NCI-H187 (cell line): ENCODE measurements at regions not wholly inside any gene's neighbourhood (a gene's known extent, or its start where the extent isn't known, plus 50 kb on each side); places are given as distances from the start of the nearest gene placed in this dataset.
"Not testable (repeated sequence)": the region's sequence is repeated elsewhere in the genome, so short reads cannot be mapped to it uniquely, and the experiment has no call there.

Experiments
- DNase-seq, 2 experiments: peaks; one replicate each; lab custom pipeline; 2025; lab: John Stamatoyannopoulos, UW

- DNase-seq = no peak
Observed at GRCh38 chr1:221025956-221026355, 146.7 kb downstream of the HLX start.

DNA sequence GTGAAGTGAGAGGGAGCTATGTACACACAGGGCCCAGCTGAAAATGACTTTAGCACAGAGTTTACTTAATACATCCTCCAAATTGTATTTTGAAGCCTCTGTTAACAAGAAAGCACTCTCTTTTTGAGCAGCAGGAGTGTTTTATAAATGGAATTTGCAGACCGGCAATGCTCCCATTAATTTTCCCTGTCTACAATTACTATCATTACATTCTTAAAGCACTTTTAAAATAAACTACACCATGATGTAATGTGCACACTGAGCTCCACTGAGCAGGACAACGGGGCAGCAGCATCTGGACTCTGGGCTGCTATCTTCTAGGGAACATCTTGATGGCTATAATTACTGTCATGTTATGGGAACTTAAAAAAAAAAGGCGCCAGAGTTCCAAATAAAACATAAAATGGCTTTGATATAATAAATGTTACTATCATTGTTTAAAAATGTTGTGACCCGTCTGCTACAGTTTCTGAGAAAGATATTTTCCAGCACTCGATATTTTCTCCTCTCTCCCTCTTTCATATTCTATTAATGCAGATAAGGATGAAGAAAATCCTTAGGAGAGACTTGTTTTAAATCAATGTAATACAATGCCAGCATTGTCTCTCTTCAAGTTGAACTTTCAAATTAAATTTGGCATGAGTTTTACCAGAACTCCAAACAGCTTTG, 150.9 kb downstream of the HLX start:
- no peak for DNase-seq

GRCh38 chr1:221030990-221031389, 151.7 kb downstream of the HLX start:
- no peak for DNase-seq

- DNase-seq = no peak
Observed at GRCh38 chr1:221031458-221032203, 152.4 kb downstream of the HLX start.

GRCh38 chr1:221032204-221032585, 153.0 kb downstream of the HLX start:
- DNase-seq = no peak

DNA sequence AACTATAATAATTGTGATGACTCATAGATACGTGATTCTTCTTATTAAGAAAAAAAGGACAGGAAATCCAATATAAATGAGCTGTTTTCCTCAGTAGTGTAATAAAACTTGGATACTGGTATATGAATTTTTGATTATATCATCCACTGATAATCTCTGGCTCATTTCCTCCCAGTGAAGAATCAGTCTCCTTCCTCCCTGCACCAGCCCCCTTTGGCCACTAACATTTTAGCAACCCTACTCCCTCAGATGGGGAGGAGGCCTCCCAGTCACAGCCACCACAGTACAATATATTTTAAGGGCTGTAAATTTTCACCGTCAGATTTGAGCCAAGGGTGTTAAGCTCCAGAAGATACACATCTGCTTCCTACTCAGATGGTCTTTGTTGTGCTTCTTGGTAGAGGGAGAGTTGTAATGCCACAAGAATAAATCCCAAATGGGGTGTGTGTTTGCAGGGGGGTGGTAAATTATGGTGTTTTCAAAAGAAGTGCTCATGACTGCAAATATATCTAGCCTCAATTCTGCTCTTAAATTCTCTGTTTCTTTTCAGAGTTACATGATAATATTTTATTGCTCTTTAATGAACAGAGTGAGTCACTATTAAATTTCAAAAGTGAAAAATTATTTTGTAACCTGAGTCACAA, 153.5 kb downstream of the HLX start:
- no peak for DNase-seq

DNA sequence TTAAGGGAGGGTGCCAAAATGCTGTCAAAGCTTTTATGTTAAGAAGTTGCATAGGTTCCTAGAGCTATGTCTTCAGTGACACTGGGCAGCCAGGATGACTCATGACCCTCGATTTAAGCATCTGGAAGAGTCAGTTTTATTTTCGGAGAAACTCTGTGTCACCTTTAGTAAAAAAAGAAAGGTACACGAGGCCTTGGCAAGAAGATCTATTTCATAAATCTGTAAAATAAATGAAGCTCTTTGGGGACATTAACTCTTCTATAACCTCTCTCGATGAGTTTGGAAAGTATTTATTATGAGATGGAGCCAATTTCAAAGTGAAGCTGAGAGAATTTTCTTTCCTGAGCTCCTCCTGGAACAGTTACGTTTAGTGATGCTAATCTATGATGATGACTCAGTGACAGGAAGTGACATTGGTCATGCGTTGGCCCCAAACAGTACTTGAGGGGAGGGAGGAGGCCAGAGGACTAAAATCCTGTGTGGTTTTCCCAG, 156.5 kb downstream of the HLX start:
- no peak for DNase-seq

- no peak for DNase-seq
Observed at GRCh38 chr1:221039616-221040015, 160.4 kb downstream of the HLX start.

- no peak for DNase-seq
Observed at GRCh38 chr1:221040101-221040500, 160.9 kb downstream of the HLX start.

- DNase-seq = no peak
Observed at GRCh38 chr1:221040691-221041285, 161.5 kb downstream of the HLX start.

DNA sequence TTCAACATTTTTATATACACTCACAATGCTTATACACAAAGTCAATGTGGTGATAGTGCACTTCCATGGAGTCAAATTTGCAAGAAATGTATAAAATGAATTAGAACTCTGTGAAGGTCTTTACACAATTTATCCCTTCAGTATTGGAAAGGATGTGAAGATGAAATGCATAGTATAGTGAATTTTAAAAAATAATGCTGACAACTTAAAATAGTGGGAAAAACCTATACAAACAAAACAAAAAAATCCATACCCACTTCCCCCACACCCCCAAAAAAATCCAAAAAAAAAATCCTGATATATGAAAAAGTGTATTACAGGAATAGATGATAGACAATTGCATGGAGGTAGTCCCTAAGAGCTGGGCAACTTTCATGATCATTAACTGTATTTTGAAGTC, 165.3 kb downstream of the HLX start:
- no peak for DNase-seq

GRCh38 chr1:221045151-221045550, 165.9 kb downstream of the HLX start:
- no peak for DNase-seq

DNA sequence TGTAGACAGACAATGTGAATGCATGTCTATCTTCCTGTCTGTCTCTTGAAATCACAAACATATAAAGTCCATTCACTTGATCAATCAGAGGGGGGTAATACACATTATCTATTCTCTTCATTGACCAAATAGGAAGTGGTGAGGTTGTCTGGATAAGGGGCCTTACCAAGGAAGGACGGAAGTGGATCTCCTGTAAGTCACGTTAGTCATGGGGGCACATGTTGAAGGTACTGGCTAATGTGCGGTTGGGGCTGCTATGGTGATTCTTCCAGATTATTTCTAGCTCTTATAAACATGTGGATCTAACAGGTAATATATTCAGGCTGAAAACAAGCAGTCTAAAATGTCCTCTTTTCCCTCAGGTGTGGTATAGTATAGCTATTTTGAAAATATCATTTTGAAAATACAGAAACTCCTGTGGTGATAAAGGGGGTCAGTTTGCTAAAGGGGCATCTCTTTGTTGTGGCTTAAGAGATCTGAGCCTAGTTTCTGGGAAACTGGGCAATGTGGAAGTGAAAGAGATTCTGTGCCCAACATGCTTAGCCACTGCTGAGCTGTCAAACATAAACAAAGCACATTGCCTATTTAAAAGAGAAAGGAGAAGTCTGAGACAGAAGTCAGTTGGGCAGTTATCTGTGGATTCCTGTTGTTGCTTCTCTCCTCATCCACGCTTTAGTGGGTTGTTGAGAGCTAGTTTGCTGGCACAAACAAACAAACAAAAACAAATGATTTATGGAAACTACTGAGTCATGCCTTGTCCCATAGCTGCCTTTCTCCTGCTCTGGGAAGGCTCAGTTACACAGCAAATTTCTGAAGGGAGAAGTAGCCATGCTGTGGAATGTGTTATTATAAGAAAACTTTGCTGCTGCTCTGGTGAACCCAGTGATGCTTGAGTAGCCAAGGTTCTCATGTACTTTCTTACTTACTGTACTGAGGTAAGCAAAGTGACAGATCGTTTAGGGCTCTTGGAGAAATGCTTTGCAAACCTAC, 166.9 kb downstream of the HLX start:
- DNase-seq = no peak

- not testable (repeated sequence) for DNase-seq
Observed at GRCh38 chr1:221051391-221051790, 172.1 kb downstream of the HLX start.

DNA sequence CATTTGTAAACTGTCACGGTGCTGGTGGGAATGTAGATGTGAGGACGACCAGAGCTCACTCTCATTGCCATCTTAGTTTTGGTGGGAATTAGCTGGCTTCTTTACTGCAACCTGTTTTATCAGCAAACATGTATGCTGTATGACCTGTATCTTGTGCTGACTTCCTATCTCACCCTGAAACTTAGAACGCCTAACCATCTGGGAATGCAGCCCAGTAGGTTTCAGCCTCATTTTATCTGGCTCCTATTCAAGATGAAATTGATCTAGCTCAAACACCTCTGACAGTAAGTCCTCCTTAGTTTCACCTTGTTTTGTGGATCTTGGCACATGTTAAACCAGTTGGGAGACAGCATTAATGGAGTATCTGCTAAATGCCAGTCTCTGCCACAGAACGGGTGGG, 174.6 kb downstream of the HLX start:
- no peak for DNase-seq

DNA sequence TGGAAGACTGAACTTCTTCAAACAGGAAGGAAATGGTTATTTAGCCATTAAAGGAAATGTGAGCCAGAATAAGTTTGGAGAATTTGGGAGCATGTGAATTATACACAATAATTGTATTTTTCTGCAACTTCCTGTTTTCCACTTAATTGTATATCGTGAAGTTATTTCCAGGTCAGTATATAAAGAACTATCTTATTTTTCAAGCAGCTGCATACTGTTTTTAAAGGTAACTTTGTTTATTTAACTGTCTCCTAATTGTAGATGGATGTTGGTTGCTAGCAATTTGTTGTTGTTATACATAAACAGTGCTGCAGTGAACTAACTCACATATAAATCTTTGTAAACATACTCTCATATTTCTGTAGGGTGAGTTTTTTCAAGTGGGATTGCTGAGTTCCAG, 180.3 kb downstream of the HLX start:
- no peak for DNase-seq

GRCh38 chr1:221063651-221064050, 184.4 kb downstream of the HLX start:
- DNase-seq = no peak

GRCh38 chr1:221066351-221067001, 187.2 kb downstream of the HLX start:
- DNase-seq = no peak

DNA sequence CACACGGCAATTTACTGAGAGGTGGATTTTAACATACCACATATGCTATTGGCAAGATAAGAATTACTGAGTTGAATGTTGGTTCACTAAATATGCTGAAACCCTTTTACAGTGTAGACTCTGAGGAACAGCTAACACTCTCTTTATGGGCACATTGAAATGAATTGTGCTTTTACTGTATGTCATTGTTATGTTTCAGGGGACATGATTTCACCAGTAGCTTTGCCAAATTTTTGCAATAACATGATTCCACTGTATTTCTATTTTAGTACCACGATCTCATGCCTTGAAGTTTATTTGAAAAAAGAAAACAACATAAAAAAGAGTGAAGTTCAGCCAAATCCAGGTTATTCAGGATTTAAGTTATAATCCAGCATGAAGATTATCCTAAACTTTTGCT, 188.5 kb downstream of the HLX start:
- no peak for DNase-seq

DNA sequence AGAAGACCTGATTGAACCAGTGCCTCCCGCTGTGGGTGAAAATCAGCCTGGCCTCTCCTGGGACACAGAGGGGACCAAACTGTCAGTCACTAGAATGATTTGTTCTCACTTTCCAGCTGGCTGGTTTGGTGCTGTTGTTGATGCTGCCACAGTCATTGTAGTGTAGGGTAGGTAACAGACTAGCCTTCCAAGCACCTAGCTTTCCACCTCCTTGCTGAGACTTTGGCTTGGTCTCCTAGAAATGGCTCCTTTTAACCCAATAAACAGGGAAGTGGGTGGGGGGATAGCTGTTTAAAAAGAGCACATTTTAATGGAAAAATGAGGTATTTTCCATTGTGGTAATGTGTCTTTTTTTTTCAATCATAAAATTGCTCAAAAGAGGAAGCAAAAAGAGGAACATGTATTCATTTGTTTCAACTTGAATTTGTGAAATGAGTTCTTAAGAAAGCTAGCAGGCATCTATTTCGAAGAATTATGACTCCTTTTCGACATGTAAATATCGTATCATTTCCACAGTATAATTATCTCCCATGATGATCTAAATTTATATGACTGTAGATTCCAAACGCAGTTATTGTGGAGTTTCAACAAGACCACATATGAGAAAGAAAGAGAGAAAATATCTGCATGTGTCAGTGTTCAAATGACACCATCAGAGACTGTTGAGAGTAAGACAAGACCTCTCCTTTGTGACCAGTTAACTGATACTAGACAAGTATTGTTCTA, 190.1 kb downstream of the HLX start:
- no peak for DNase-seq
